ENCODE measurements at regions not wholly inside any gene's neighbourhood (a gene's known extent, or its start where the extent isn't known, plus 50 kb on each side); places are given as distances from the start of the nearest gene placed in this dataset.

DNA sequence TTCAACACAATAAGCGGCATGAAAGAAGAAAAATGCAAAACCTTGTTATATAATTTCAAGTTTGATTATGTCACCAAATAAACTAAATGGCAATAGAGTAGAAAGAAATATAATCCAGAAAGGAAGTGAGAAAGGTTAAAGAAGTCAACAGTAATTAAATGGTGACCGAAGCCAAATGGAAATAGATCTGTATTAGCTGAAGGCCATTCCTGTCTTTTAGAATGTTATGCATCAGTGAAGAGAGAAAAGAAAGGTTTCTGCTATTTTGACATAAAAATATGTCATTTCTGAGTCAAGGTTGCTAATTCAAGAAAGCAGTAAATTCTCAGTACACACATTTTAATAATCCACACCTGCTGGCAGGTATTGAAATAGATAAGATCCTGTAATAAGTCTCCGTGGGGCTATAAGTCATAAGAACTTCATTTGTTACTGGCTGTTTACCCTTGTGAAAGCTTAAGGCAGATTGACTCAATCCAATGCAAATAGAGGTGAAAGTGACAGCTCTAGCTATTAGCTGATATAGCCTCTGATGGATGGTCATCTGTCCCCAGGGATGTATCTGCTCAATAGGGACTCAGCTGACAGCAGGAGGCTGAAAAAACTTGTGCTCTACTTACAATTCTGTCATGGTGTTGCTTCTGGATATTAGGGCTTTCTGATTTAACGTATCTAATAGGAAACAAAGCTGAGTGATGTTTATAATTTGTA is 152.1 kb downstream of the FZD1 start:
- TF ChIP-seq EZH2phosphoT487 (conservative IDR thresholded peaks at IDR 0.05; ENCODE audit: low read length), result no peak
- TF ChIP-seq, protein P1, sequence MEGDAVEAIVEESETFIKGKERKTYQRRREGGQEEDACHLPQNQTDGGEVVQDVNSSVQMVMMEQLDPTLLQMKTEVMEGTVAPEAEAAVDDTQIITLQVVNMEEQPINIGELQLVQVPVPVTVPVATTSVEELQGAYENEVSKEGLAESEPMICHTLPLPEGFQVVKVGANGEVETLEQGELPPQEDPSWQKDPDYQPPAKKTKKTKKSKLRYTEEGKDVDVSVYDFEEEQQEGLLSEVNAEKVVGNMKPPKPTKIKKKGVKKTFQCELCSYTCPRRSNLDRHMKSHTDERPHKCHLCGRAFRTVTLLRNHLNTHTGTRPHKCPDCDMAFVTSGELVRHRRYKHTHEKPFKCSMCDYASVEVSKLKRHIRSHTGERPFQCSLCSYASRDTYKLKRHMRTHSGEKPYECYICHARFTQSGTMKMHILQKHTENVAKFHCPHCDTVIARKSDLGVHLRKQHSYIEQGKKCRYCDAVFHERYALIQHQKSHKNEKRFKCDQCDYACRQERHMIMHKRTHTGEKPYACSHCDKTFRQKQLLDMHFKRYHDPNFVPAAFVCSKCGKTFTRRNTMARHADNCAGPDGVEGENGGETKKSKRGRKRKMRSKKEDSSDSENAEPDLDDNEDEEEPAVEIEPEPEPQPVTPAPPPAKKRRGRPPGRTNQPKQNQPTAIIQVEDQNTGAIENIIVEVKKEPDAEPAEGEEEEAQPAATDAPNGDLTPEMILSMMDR (IDR thresholded peaks at IDR 0.05; ENCODE audit: insufficient read depth, low read length, poor library complexity, severe bottlenecking), result no peak
- Histone ChIP-seq H3K36me3 (ENCODE audit: low read length) (no peaks in the 10 kb centered on the region), H3F3A (ENCODE audit: insufficient read depth) (no peaks in the 10 kb centered on the region), H3K9ac (ENCODE audit: low read length) (no peak overlapping the region), H4K20me1 (ENCODE audit: low read depth, low read length) (no peaks in the 10 kb centered on the region), H2AFZ (ENCODE audit: low read depth, low read length, severe bottlenecking) (no peak overlapping the region), H3K79me2 (ENCODE audit: insufficient read depth, low read length) (no peaks in the 10 kb centered on the region), H3K4me3 (ENCODE audit: insufficient read depth, low read length, poor library complexity, severe bottlenecking) (no peak overlapping the region), H3K9me3 (ENCODE audit: insufficient read depth, low read length) (no peaks in the 10 kb centered on the region), H3K27ac (ENCODE audit: low read depth, low read length) (no peak overlapping the region), H3K9me2 (replicated peaks; ENCODE audit: insufficient read depth, low read length) (no peaks in the 10 kb centered on the region), H3K27me3 (ENCODE audit: low read length) (no peaks in the 10 kb centered on the region), H3K4me2 (ENCODE audit: low read depth, low read length, poor library complexity, severe bottlenecking) (no peak overlapping the region)

DNA sequence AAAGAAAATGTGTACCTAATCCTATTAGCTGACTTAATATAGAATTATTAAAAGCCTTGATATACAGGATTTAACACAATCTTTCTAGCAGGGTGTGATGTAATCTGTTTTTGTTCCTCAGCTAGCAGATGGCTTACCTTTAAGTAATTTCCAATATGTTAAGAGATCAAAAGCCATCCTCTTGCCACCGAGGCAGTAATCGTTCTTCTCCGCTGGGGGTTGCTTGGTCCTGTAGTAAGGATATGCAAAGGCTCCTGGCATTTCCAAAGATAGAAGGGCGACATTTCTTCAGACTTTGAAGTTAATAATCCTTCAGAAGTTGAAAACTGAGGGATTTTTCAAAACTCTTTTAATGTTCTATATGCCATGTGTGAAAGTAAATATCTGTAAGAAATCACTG is 156.4 kb downstream of the FZD1 start:
- Histone ChIP-seq H3K4me3 (ENCODE audit: insufficient read depth, low read length, poor library complexity, severe bottlenecking) (no peak overlapping the region), H3K9ac (ENCODE audit: low read length) (no peak overlapping the region), H3K9me3 (ENCODE audit: insufficient read depth, low read length) (no peaks in the 10 kb centered on the region), H3K27ac (ENCODE audit: low read depth, low read length) (no peak overlapping the region), H3K4me2 (ENCODE audit: low read depth, low read length, poor library complexity, severe bottlenecking) (no peak overlapping the region), H3K79me2 (ENCODE audit: insufficient read depth, low read length) (no peaks in the 10 kb centered on the region), H4K20me1 (ENCODE audit: low read depth, low read length) (no peaks in the 10 kb centered on the region), H3K36me3 (ENCODE audit: low read length) (no peaks in the 10 kb centered on the region), H3K9me2 (replicated peaks; ENCODE audit: insufficient read depth, low read length) (no peaks in the 10 kb centered on the region), H3K27me3 (ENCODE audit: low read length) (no peaks in the 10 kb centered on the region), H2AFZ (ENCODE audit: low read depth, low read length, severe bottlenecking) (no peak overlapping the region), H3F3A (ENCODE audit: insufficient read depth) (no peaks in the 10 kb centered on the region)
- TF ChIP-seq EZH2phosphoT487 (conservative IDR thresholded peaks at IDR 0.05; ENCODE audit: low read length), result no peak
- TF ChIP-seq, protein P1 (IDR thresholded peaks at IDR 0.05; ENCODE audit: insufficient read depth, low read length, poor library complexity, severe bottlenecking), result no peak

DNA sequence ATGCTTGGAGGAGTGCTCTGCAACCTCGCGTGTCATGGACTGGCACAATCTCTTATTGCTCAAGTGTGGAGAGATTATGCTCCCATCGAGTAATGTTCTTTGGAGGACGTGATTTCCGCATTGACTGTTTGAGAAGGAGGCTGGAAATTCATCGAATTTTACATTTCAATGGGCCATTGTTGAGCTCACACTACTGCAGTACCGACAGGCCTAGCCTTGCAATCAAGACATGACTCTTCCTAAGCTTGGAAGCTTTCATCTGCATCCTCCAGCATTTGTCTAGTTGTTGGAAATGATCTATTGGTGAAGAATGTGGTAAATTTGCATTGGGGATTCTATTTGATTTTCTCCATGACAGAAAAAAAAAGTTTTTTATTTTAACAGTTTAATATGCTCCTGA is 156.8 kb downstream of the FZD1 start:
- Histone ChIP-seq H3K36me3 (ENCODE audit: low read length) (no peaks in the 10 kb centered on the region), H3K9ac (ENCODE audit: low read length) (no peak overlapping the region), H3K4me2 (ENCODE audit: low read depth, low read length, poor library complexity, severe bottlenecking) (no peak overlapping the region), H3K4me3 (ENCODE audit: insufficient read depth, low read length, poor library complexity, severe bottlenecking) (no peak overlapping the region), H3F3A (ENCODE audit: insufficient read depth) (no peaks in the 10 kb centered on the region), H3K9me3 (ENCODE audit: insufficient read depth, low read length) (no peaks in the 10 kb centered on the region), H2AFZ (ENCODE audit: low read depth, low read length, severe bottlenecking) (no peak overlapping the region), H3K9me2 (replicated peaks; ENCODE audit: insufficient read depth, low read length) (no peaks in the 10 kb centered on the region), H3K79me2 (ENCODE audit: insufficient read depth, low read length) (no peaks in the 10 kb centered on the region), H3K27ac (ENCODE audit: low read depth, low read length) (no peak overlapping the region), H4K20me1 (ENCODE audit: low read depth, low read length) (no peaks in the 10 kb centered on the region), H3K27me3 (ENCODE audit: low read length) (no peaks in the 10 kb centered on the region)
- no peak for TF ChIP-seq EZH2phosphoT487 (conservative IDR thresholded peaks at IDR 0.05; ENCODE audit: low read length)
- TF ChIP-seq, protein P1 (IDR thresholded peaks at IDR 0.05; ENCODE audit: insufficient read depth, low read length, poor library complexity, severe bottlenecking), result no peak

Data from SU-DHL-6 (cell line).